ENCODE measurements at regions not wholly inside any gene's neighbourhood (a gene's known extent, or its start where the extent isn't known, plus 50 kb on each side); places are given as distances from the start of the nearest gene placed in this dataset.
A peak's percentile ranks its signal among the peaks of the same experiment; 100 is the strongest.

DNA sequence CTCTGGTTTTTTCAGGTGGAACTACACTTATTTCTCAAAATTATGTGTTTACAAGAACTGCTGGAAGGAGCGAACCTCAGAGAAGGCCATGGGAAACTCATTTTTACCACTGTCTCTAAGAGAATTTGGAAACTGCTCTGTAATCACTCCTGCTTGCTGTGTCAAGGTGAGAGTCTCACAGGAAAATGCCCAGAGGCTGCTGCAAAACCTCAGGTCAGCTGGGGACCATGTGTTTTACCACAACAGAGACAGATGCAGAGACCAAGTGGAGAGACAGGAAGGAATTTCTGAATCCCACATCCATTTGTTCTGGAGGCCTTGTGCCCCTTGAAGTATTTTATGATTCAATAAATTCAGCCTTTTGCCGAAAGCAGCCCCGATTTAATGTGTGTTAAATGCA lies 743.8 kb upstream of the SLC10A2 start:
- no peak overlapping the region for H3K9ac ChIP-seq (ENCODE audit: low read length)
- no peaks in the 10 kb centered on the region for H3K4me1 ChIP-seq (ENCODE audit: control insufficient read depth, insufficient read depth, low read length)
- H3K4me3 ChIP-seq (ENCODE audit: low read length): no peak overlapping the region
- DNase-seq (ENCODE audit: low read depth): no peak
- H3K27me3 ChIP-seq (replicated peaks; ENCODE audit: control insufficient read depth, insufficient read depth, low read length): no peaks in the 10 kb centered on the region
- no peaks in the 10 kb centered on the region for H3K9me3 ChIP-seq (ENCODE audit: control insufficient read depth, low read length)
- H3K36me3 ChIP-seq (ENCODE audit: control insufficient read depth, insufficient read depth, low read length, severe bottlenecking): no peaks in the 10 kb centered on the region

DNA sequence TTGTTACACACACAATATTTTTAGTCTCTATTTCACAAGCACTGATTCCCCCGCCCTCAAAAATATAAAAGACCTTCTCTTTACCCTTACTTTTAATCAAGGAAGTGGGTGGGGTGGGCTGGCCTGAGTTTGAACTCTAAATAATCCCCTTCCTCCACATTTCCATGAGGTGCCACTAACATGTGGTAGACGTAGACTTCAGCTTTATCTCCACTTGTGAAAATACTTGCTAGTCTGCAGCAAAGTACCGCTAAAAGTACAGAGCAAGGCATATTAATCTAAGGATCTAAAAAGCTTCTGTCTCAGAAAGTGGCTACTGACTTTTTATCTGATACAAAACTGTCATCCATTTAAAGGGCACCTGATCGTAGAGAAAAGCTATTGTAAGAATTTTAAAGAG lies 739.6 kb upstream of the SLC10A2 start:
- H3K36me3 ChIP-seq (ENCODE audit: control insufficient read depth, insufficient read depth, low read length, severe bottlenecking): no peaks in the 10 kb centered on the region
- H3K27me3 ChIP-seq (replicated peaks; ENCODE audit: control insufficient read depth, insufficient read depth, low read length): no peaks in the 10 kb centered on the region
- no peak overlapping the region for H3K4me3 ChIP-seq (ENCODE audit: low read length)
- no peak for DNase-seq (ENCODE audit: low read depth)
- no peak overlapping the region for H3K9ac ChIP-seq (ENCODE audit: low read length)
- no peaks in the 10 kb centered on the region for H3K9me3 ChIP-seq (ENCODE audit: control insufficient read depth, low read length)
- H3K4me1 ChIP-seq (ENCODE audit: control insufficient read depth, insufficient read depth, low read length): no peaks in the 10 kb centered on the region

GRCh38 chr13:103803349-103803748 lies 737.1 kb upstream of the SLC10A2 start:
- no peak overlapping the region for H3K4me3 ChIP-seq (ENCODE audit: low read length)
- H3K9ac ChIP-seq (ENCODE audit: low read length): no peak overlapping the region
- no peaks in the 10 kb centered on the region for H3K27me3 ChIP-seq (replicated peaks; ENCODE audit: control insufficient read depth, insufficient read depth, low read length)
- no peaks in the 10 kb centered on the region for H3K4me1 ChIP-seq (ENCODE audit: control insufficient read depth, insufficient read depth, low read length)
- no peaks in the 10 kb centered on the region for H3K36me3 ChIP-seq (ENCODE audit: control insufficient read depth, insufficient read depth, low read length, severe bottlenecking)
- H3K9me3 ChIP-seq (ENCODE audit: control insufficient read depth, low read length): no peaks in the 10 kb centered on the region
- DNase-seq (ENCODE audit: low read depth): no peak

DNA sequence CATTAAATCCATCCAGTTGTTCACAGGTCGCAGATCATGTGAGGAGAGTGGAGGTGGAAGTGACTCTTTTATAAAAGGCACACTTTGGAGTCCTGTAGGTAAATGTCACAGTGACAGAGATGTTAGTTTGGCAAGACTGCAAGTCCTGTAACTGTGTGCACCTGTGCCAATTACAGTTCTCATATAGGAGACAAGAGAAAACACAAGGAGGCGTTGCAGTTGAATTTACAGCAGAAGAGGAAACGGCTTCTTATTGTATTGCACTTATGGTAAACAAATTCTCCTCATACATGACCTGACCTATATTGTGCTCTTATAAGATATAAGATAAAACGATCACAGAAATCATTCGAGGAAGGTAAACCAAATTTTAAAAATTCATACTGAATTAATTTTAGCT lies 732.8 kb upstream of the SLC10A2 start:
- H3K4me1 ChIP-seq (ENCODE audit: control insufficient read depth, insufficient read depth, low read length): no peaks in the 10 kb centered on the region
- no peaks in the 10 kb centered on the region for H3K9me3 ChIP-seq (ENCODE audit: control insufficient read depth, low read length)
- H3K27me3 ChIP-seq (replicated peaks; ENCODE audit: control insufficient read depth, insufficient read depth, low read length): no peaks in the 10 kb centered on the region
- H3K4me3 ChIP-seq (ENCODE audit: low read length): no peak overlapping the region
- no peaks in the 10 kb centered on the region for H3K36me3 ChIP-seq (ENCODE audit: control insufficient read depth, insufficient read depth, low read length, severe bottlenecking)
- no peak for DNase-seq (ENCODE audit: low read depth)
- H3K9ac ChIP-seq (ENCODE audit: low read length): no peak overlapping the region

- Histone ChIP-seq H3K4me3 (ENCODE audit: low read length) (no peak overlapping the region), H3K27me3 (replicated peaks; ENCODE audit: control insufficient read depth, insufficient read depth, low read length) (no peaks in the 10 kb centered on the region), H3K36me3 (ENCODE audit: control insufficient read depth, insufficient read depth, low read length, severe bottlenecking) (no peaks in the 10 kb centered on the region), H3K9me3 (ENCODE audit: control insufficient read depth, low read length) (no peaks in the 10 kb centered on the region), H3K4me1 (ENCODE audit: control insufficient read depth, insufficient read depth, low read length) (no peaks in the 10 kb centered on the region), H3K9ac (ENCODE audit: low read length) (no peak overlapping the region)
- DNase-seq (ENCODE audit: low read depth): no peak
Observed at GRCh38 chr13:103795892-103796478, 729.8 kb upstream of the SLC10A2 start.

GRCh38 chr13:103794526-103794925 lies 728.3 kb upstream of the SLC10A2 start:
- Histone ChIP-seq H3K27me3 (replicated peaks; ENCODE audit: control insufficient read depth, insufficient read depth, low read length) (no peaks in the 10 kb centered on the region), H3K9ac (ENCODE audit: low read length) (no peak overlapping the region), H3K4me1 (ENCODE audit: control insufficient read depth, insufficient read depth, low read length) (no peaks in the 10 kb centered on the region), H3K36me3 (ENCODE audit: control insufficient read depth, insufficient read depth, low read length, severe bottlenecking) (no peaks in the 10 kb centered on the region), H3K9me3 (ENCODE audit: control insufficient read depth, low read length) (no peaks in the 10 kb centered on the region), H3K4me3 (ENCODE audit: low read length) (no peak overlapping the region)
- DNase-seq (ENCODE audit: low read depth): no peak

GRCh38 chr13:103788061-103788652 lies 721.9 kb upstream of the SLC10A2 start:
- Histone ChIP-seq H3K27me3 (replicated peaks; ENCODE audit: control insufficient read depth, insufficient read depth, low read length) (no peaks in the 10 kb centered on the region), H3K4me1 (ENCODE audit: control insufficient read depth, insufficient read depth, low read length) (no peaks in the 10 kb centered on the region), H3K9ac (ENCODE audit: low read length) (no peak overlapping the region), H3K9me3 (ENCODE audit: control insufficient read depth, low read length) (no peaks in the 10 kb centered on the region), H3K4me3 (ENCODE audit: low read length) (no peak overlapping the region), H3K36me3 (ENCODE audit: control insufficient read depth, insufficient read depth, low read length, severe bottlenecking) (no peaks in the 10 kb centered on the region)
- DNase-seq (ENCODE audit: low read depth): no peak

- no peaks in the 10 kb centered on the region for H3K27me3 ChIP-seq (replicated peaks; ENCODE audit: control insufficient read depth, insufficient read depth, low read length)
- H3K4me1 ChIP-seq (ENCODE audit: control insufficient read depth, insufficient read depth, low read length): no peaks in the 10 kb centered on the region
- peaks cover 4% of the 10 kb centered on the region for H3K9me3 ChIP-seq (ENCODE audit: control insufficient read depth, low read length)
- H3K9ac ChIP-seq (ENCODE audit: low read length): no peak overlapping the region
- H3K4me3 ChIP-seq (ENCODE audit: low read length): no peak overlapping the region
- no peak for DNase-seq (ENCODE audit: low read depth)
- no peaks in the 10 kb centered on the region for H3K36me3 ChIP-seq (ENCODE audit: control insufficient read depth, insufficient read depth, low read length, severe bottlenecking)
Observed at GRCh38 chr13:103772576-103772975, 706.4 kb upstream of the SLC10A2 start.

GRCh38 chr13:103762523-103762922 lies 696.3 kb upstream of the SLC10A2 start:
- H3K9ac ChIP-seq (ENCODE audit: low read length): no peak overlapping the region
- H3K27me3 ChIP-seq (replicated peaks; ENCODE audit: control insufficient read depth, insufficient read depth, low read length): no peaks in the 10 kb centered on the region
- no peaks in the 10 kb centered on the region for H3K4me1 ChIP-seq (ENCODE audit: control insufficient read depth, insufficient read depth, low read length)
- no peaks in the 10 kb centered on the region for H3K9me3 ChIP-seq (ENCODE audit: control insufficient read depth, low read length)
- H3K36me3 ChIP-seq (ENCODE audit: control insufficient read depth, insufficient read depth, low read length, severe bottlenecking): no peaks in the 10 kb centered on the region
- no peak for DNase-seq (ENCODE audit: low read depth)
- no peak overlapping the region for H3K4me3 ChIP-seq (ENCODE audit: low read length)

DNA sequence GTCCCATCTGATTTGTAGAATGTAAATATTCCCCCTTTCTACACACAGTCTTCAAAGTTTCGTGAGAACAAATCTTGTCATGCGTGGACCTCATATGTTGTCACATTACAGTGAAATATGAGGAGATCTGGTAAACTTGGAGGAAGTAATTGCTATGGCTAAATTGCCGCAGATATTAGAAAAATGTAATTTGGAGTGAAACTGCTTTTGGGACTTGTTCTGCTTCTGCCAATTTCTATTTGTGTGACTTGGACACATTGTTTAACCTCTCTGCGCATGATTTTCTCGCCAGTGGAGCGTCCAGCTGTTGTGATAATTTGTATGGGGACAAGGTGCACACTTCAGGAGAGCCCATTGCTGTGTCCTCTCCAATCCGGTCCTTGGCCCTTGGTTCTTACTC lies 693.1 kb upstream of the SLC10A2 start:
- Histone ChIP-seq H3K9ac (ENCODE audit: low read length) (no peak overlapping the region), H3K4me3 (ENCODE audit: low read length) (peak overlapping the region; percentile 20), H3K36me3 (ENCODE audit: control insufficient read depth, insufficient read depth, low read length, severe bottlenecking) (no peaks in the 10 kb centered on the region), H3K9me3 (ENCODE audit: control insufficient read depth, low read length) (no peaks in the 10 kb centered on the region), H3K4me1 (ENCODE audit: control insufficient read depth, insufficient read depth, low read length) (no peaks in the 10 kb centered on the region), H3K27me3 (replicated peaks; ENCODE audit: control insufficient read depth, insufficient read depth, low read length) (no peaks in the 10 kb centered on the region)
- DNase-seq (ENCODE audit: low read depth): no peak

DNA sequence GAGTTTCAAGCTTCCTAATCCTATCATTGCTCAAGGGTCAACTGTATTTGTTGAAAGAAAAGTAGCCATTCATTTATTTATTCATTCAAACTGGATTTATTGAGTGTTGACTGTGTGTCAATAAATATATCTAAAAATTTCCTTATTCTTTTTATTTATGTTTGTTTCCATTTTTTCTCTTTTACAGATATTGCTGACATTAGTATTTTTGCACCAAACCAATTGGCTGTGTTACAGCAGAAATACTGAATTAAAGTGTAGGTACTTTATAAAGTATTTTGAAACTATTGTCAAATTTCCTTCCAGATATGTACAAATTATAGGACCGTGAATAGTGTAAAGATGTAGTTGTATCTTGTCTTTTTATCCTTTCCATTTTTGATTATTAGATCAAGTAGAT lies 692.0 kb upstream of the SLC10A2 start:
- Histone ChIP-seq H3K36me3 (ENCODE audit: control insufficient read depth, insufficient read depth, low read length, severe bottlenecking) (no peaks in the 10 kb centered on the region), H3K9me3 (ENCODE audit: control insufficient read depth, low read length) (no peaks in the 10 kb centered on the region), H3K27me3 (replicated peaks; ENCODE audit: control insufficient read depth, insufficient read depth, low read length) (no peaks in the 10 kb centered on the region), H3K9ac (ENCODE audit: low read length) (no peak overlapping the region), H3K4me1 (ENCODE audit: control insufficient read depth, insufficient read depth, low read length) (no peaks in the 10 kb centered on the region), H3K4me3 (ENCODE audit: low read length) (no peak overlapping the region)
- no peak for DNase-seq (ENCODE audit: low read depth)

DNA sequence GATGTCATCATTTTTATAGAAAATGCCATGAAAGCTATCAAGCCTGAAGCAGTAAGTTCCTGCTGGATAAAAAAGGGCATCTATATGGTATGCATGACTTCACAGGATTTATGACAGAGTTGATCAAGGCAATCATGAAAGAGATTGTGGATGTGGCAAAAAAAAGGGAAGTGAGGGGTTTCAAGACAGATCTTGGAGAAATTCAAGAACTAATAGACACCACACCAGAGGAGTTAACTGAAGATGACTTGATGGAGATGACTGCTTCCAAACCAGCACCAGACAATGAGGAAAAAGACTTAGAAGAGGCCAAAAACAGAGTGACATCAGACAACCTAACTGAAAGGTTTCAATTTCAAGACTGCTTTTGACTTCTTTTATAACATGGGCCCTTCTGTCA lies 691.1 kb upstream of the SLC10A2 start:
- no peak overlapping the region for H3K9ac ChIP-seq (ENCODE audit: low read length)
- H3K4me3 ChIP-seq (ENCODE audit: low read length): no peak overlapping the region
- DNase-seq (ENCODE audit: low read depth): no peak
- H3K27me3 ChIP-seq (replicated peaks; ENCODE audit: control insufficient read depth, insufficient read depth, low read length): no peaks in the 10 kb centered on the region
- H3K4me1 ChIP-seq (ENCODE audit: control insufficient read depth, insufficient read depth, low read length): no peaks in the 10 kb centered on the region
- no peaks in the 10 kb centered on the region for H3K36me3 ChIP-seq (ENCODE audit: control insufficient read depth, insufficient read depth, low read length, severe bottlenecking)
- H3K9me3 ChIP-seq (ENCODE audit: control insufficient read depth, low read length): no peaks in the 10 kb centered on the region

Measured in adipocyte (in vitro differentiated cells).